GM18909 (cell line): ENCODE measurements at regions not wholly inside any gene's neighbourhood (a gene's known extent, or its start where the extent isn't known, plus 50 kb on each side); places are given as distances from the start of the nearest gene placed in this dataset.

Source experiments
- ATAC-seq: cut with Tn5 transposase; IDR thresholded peaks from one replicate; pipeline ENCODE4 v1.9.1; 2021; ENCODE audit warnings: mild to moderate bottlenecking; ENCODE audit not compliant: unreplicated experiment, poor library complexity

GRCh38 chr3:146948985-146949384 is 343.8 kb upstream of the PLSCR5 start:
- no peak for ATAC-seq

DNA sequence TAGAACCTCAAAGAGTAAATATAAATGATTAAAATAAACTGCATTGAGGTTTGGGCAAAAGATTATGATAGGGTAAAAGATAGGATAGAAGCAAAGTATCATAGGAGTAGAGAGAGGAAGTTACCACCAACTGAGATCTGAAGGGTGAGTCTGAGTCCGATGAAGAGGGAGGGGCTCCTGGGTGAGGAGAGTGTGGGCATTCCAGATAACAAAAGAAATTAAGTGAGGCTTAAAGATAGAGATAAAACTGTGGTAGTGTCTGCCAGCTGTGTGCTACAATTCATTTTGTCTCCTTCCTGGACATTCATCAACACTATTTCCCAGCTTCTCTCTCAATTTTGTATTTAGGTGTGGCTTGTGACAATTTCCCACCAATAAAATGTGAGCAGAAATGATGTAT is 343.0 kb upstream of the PLSCR5 start:
- no peak for ATAC-seq

DNA sequence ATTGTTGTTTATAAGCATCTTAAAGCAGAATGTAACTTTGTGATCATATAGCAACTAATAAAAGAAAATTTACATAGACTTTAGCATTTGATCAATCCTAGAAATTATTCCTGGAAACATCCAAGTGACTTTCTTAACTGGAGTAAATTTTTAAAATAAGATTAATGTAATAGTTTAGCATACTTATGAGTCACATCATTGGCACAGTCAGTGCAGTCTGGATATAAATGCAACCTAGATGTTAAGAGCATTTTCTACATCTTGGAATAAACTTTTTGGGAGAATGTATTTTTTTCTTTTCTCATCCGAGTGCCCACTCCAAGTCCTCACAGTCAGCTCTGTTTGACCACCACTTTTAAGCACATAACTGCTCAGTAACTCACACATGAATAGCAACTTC is 324.6 kb upstream of the PLSCR5 start:
- ATAC-seq = no peak

DNA sequence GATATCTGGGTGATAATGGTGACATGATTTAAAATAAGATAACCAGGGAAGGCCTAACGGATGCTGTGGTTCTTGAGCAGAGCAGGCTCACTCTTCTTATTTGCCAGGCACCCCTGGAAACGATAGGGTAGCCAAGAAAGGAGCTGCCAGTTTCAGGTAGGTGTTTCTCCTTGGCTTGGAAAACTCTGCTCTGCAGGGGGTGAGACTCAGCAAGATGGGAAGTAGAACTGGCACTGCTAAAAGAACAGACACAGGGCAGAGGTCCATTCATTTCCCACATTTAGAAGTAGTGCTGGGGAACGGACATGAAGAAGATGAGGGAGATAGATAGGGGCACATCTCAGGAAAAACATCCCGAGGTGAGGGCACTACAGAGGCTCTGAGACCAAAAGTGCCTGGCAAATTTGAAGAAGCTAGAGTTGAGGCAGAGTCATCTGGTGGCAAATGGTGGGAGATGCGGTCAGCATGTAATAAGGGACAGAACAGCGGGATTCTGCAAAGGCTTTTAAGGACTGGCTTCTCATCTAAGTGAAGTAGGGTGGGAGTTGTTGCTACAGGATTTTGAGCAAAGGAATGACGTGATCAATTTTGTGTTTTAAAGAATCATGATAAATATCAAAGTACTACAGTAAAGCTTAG is 323.4 kb upstream of the PLSCR5 start:
- ATAC-seq = no peak

GRCh38 chr3:146921693-146922092 is 316.5 kb upstream of the PLSCR5 start:
- ATAC-seq = no peak

DNA sequence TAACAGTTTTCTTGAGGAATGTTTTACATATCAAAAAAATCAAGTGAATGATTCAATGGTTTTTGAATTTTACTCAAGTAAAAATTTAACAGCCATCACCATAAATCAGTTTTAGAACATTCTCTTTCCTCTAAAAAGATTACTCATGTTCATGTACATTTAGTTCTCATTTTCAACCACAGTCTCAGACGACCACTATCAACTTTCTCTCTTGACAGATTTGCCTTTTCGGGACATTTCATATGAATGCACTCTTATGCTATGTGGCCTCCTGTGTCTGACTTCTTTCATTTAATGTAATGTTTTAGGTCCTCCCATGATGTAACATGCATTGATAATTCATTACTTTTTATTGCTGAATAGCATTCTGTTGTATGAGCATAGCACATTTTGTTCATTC is 309.3 kb upstream of the PLSCR5 start:
- no peak for ATAC-seq

GRCh38 chr3:146912241-146913015 is 307.3 kb upstream of the PLSCR5 start:
- no peak for ATAC-seq

DNA sequence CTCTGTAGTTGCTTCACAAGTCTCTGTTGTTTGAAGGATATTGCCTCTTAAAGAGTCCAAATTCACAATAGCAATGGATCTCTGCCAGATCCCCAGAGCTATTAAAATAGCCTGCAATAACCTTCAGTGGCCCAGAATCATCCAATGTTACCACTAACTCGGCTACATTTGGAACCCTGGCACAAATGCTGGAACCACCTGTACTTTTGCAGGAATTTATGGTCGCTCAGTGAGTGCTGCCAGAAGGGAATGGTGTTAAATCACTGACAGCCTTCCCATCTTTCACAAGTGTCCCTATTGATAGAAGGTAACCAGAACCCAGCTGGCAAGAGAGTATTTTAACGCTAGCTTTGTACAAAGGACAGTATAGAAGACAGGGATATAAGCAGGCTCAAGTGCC is 298.8 kb upstream of the PLSCR5 start:
- no peak for ATAC-seq

GRCh38 chr3:146899171-146899570 is 294.0 kb upstream of the PLSCR5 start:
- no peak for ATAC-seq

GRCh38 chr3:146896711-146897110 is 291.6 kb upstream of the PLSCR5 start:
- ATAC-seq = no peak

DNA sequence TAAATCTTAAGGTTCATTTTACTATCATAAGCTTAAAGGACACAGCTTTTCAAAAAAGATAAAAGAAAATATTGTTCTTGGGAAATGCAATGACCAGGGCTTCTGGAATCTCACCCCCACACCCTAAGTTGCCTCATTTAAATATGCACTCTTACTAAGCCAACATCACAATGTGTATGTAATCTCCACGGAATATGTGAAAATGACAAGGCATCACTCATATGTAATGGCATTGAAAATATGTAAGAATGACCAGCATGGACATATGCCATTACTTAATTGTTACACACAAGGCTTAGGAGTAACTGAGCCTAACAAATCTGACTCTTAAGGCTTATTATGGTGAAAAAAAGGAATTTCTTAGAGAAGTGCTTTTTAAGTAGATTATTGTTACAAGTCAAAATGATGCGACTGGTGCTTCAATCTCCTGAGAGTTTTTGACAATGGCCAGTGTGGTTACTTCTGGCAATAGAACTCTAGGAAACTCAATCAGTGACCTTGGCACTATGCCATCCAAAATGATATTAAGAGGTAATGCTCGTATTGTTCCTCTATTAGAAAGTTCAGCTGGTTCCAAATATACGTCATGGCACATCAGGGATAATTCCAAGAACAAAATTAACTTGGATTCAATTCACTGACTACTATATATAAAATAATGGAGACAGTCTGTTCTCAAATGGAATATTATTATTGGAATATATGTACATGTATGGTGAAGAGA is 290.0 kb upstream of the PLSCR5 start:
- no peak for ATAC-seq

- ATAC-seq = no peak
Observed at GRCh38 chr3:146894406-146894805, 289.3 kb upstream of the PLSCR5 start.

- no peak for ATAC-seq
Observed at GRCh38 chr3:146892041-146892440, 286.9 kb upstream of the PLSCR5 start.

GRCh38 chr3:146889626-146890025 is 284.5 kb upstream of the PLSCR5 start:
- no peak for ATAC-seq

DNA sequence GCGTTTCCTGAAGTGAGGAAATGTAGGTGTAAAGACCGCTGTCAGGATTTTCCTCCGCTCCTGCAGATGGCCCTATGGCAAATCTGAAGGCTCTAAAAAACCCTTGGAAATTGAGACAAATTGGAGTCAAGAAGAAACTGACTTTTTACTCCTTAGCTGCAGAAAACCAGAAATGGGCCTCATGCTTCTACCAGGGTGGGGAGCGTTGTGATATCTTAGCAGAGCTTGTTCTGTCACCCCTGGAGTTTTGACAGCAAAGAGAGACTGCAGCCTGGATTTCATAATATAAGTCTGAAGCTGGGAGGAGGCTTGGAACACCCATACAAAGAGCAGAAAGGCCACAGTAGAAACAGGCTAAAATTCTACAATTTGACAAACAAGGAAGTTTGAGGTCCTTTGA is 283.0 kb upstream of the PLSCR5 start:
- ATAC-seq = no peak

GRCh38 chr3:146884721-146885120 is 279.6 kb upstream of the PLSCR5 start:
- no peak for ATAC-seq

DNA sequence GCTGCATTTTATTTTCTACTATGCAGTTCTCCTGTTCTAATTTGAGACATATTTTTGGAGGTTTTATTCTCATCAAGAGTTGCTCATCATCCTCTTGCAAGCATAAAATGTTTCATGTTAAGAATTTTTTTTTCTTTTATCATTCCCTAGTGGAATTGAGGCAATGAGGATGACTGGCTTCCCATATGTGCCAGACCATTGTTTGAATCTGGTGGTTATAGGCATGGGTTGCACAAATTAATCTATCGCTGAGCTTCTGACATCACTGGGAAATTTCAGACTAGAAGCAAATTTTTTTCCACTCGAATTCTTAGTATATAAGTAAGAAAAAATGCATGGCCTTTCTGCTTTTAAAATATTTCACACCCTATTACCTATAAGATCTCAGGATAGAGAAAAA is 279.1 kb upstream of the PLSCR5 start:
- no peak for ATAC-seq

DNA sequence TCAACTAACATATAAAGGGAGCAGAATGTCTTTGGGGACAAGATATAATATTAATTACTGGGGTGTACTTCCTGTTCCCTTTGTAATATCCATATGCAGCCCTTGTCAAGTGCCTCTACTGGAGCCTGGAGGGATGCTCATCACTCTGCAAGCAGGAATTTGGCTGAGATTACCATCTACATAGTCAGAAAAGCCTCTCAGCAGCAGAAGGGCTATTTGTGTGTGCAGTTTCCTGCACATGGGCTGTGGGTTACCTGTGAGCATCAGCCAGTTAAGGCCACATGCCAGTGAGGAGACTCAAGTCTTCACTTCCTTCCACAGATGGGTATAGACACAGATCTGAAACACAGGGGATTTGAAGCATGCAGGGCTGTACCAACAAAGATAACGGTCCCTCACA is 278.1 kb upstream of the PLSCR5 start:
- no peak for ATAC-seq

DNA sequence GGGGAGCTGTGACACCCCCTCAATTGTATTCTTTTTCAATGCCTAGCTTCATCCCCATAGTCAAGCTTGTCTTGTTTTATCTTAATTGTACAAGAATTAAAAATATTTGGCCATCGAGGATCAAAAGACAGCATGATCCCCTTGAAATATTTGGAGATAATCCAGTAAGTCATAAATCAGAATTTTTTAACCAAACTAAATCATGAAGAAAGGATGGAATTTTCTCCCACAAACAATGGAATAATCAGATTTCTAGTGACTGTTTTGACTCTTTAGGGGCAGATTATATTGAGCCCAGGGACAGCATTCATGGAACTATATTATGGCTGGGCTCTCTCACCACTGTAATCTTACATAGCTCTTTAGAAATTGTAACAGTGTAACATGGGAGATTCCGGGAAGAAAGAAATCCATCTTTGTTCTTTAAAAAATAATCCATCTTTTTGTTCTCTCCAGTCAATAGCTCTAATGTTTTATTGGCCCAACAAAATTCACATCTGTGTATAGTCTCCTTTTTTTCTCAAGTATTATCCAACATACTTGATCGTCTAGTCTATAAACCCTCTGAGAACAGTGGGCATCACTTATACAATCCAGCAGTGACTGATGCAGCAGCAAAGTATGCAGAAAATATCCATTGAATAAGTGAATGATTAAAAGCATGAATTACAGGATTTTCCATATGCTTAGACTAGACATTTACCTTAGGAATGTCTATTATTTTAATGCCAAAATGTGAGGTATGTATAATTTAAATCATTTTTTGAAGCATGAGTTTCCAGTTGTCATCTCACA is 277.0 kb upstream of the PLSCR5 start:
- no peak for ATAC-seq

- no peak for ATAC-seq
Observed at GRCh38 chr3:146881356-146881755, 276.2 kb upstream of the PLSCR5 start.

- no peak for ATAC-seq
Observed at GRCh38 chr3:146873748-146874147, 268.6 kb upstream of the PLSCR5 start.
